ENCODE measurements at regions not wholly inside any gene's neighbourhood (a gene's known extent, or its start where the extent isn't known, plus 50 kb on each side); places are given as distances from the start of the nearest gene placed in this dataset.

- Histone ChIP-seq H3K4me1 (ENCODE audit: control insufficient read depth in 5 of 5, insufficient read depth in 5 of 5, low read length in 5 of 5) (peaks cover 0 to 4% (median 0%) of the 10 kb centered on the region in 5 donors), H3K27ac (ENCODE audit: low read depth, low read length) (no peak overlapping the region), H3K36me3 (ENCODE audit: control insufficient read depth in 5 of 5, insufficient read depth in 5 of 5, low read length in 5 of 5) (no peaks in the 10 kb centered on the region), H3K9ac (ENCODE audit: low read length in 5 of 5) (no peak overlapping the region), H3K4me3 (ENCODE audit: low read depth in 1 of 5, low read length in 5 of 5) (no peak overlapping the region), H3K9me3 (ENCODE audit: control insufficient read depth in 5 of 5, low read length in 5 of 5) (peaks cover 0 to 11% (median 6%) of the 10 kb centered on the region in 5 donors), H3K27me3 (ENCODE audit: control insufficient read depth in 5 of 5, insufficient read depth in 4 of 5, low read length in 5 of 5) (peaks cover 36 to 47% (median 44%) of the 10 kb centered on the region in 5 donors)
These were observed 77.5 kb upstream of the UNC5A start for GRCh38 chr5:176732736-176733405.

DNA sequence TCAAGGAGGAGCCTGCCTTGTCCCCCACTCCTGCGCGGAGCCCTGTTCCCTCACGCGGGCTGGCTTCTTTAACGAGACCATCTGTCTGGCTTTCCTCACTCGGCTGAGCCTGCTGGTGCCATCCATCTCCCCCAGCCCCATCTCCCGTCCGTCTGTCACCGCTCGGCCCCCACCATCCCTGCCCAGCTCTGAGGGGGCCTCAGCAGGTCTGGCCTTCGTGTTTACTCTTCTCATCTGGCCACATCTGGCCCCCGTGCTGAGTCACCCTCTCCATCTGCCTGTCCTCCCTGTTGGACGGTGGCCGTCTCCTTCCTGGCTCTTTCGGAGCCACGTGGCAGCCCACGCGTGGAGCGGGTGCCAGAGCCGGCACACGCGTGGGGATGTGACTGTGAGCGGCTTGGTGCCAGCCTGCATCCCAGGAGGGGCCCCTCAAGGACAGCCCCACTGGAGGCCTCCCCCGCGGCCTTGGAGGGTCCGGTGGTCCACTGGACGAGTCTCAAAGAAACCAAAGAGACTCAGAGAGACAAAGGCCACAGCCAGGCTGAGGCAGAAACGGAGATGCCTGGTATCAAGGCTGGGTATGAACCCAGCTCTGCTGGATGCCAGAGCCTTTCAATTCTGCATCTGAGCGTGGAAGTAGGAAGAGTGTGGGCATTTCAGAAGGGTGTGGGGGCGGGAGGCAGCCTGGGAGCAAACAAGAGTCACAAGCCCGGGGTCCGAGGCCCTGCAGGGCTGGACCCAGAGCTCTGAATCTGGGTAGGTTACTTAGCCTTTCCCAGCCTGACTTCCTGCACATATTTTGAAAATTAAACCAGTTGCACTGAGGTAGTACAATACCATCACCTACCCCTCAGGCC lies 76.7 kb upstream of the UNC5A start:
- H3K4me1 ChIP-seq (ENCODE audit: control insufficient read depth in 5 of 5, insufficient read depth in 5 of 5, low read length in 5 of 5), result peaks cover 0 to 4% (median 0%) of the 10 kb centered on the region in 5 donors
- no peaks in the 10 kb centered on the region for H3K36me3 ChIP-seq (ENCODE audit: control insufficient read depth in 5 of 5, insufficient read depth in 5 of 5, low read length in 5 of 5)
- H3K27ac ChIP-seq (ENCODE audit: low read depth, low read length), result no peak overlapping the region
- H3K27me3 ChIP-seq (ENCODE audit: control insufficient read depth in 5 of 5, insufficient read depth in 4 of 5, low read length in 5 of 5), result peaks cover 38 to 48% (median 45%) of the 10 kb centered on the region in 5 donors
- peaks cover 0 to 11% (median 6%) of the 10 kb centered on the region in 5 donors for H3K9me3 ChIP-seq (ENCODE audit: control insufficient read depth in 5 of 5, low read length in 5 of 5)
- no peak overlapping the region for H3K4me3 ChIP-seq (ENCODE audit: low read depth in 1 of 5, low read length in 5 of 5)
- no peak overlapping the region for H3K9ac ChIP-seq (ENCODE audit: low read length in 5 of 5)

DNA sequence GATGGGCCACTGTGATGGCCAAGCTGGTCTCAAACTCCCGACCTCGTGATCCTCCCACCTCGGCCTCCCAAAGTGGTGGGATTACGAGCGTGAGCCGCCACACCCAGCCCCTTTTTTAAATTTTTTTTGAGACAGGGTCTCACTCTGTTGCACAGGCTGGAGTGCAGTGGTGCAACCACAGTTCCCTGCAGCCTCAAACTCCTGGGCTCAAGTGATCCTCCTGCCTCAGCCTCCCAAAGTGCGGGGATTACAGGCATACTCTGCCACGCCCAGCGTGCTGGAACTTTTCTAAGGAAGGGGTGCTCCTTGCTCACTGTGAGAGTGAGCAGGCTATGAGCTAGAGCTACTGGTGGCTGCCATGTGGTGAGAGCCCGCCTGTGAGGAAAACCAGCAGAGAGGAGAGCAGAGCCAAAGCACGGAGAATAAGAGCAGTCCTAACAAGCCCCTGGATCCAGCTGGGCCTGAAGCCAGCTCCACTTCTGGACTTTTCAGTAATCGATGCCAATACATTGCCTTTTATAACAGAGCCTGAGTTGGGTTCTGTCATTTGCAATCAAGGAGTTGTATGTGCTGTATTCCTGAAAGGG lies 75.5 kb upstream of the UNC5A start:
- peaks cover 44 to 56% (median 49%) of the 10 kb centered on the region in 5 donors for H3K27me3 ChIP-seq (ENCODE audit: control insufficient read depth in 5 of 5, insufficient read depth in 4 of 5, low read length in 5 of 5)
- peaks cover 0 to 11% (median 6%) of the 10 kb centered on the region in 5 donors for H3K9me3 ChIP-seq (ENCODE audit: control insufficient read depth in 5 of 5, low read length in 5 of 5)

GRCh38 chr5:176735383-176736265 lies 74.7 kb upstream of the UNC5A start:
- H3K4me1 ChIP-seq (ENCODE audit: control insufficient read depth in 5 of 5, insufficient read depth in 5 of 5, low read length in 5 of 5), result peaks cover 0 to 4% (median 0%) of the 10 kb centered on the region in 5 donors
- no peak overlapping the region for H3K27ac ChIP-seq (ENCODE audit: low read depth, low read length)
- H3K27me3 ChIP-seq (ENCODE audit: control insufficient read depth in 5 of 5, insufficient read depth in 4 of 5, low read length in 5 of 5), result peaks cover 51 to 61% (median 55%) of the 10 kb centered on the region in 5 donors

More for the DNA sequence above, 75.5 kb upstream of the UNC5A start:
- no peak overlapping the region for H3K9ac ChIP-seq (ENCODE audit: low read length in 5 of 5)
- no peak overlapping the region for H3K27ac ChIP-seq (ENCODE audit: low read depth, low read length)
- H3K4me1 ChIP-seq (ENCODE audit: control insufficient read depth in 5 of 5, insufficient read depth in 5 of 5, low read length in 5 of 5), result peaks cover 0 to 4% (median 0%) of the 10 kb centered on the region in 5 donors
- H3K4me3 ChIP-seq (ENCODE audit: low read depth in 1 of 5, low read length in 5 of 5), result no peak overlapping the region
- no peaks in the 10 kb centered on the region for H3K36me3 ChIP-seq (ENCODE audit: control insufficient read depth in 5 of 5, insufficient read depth in 5 of 5, low read length in 5 of 5)

DNA sequence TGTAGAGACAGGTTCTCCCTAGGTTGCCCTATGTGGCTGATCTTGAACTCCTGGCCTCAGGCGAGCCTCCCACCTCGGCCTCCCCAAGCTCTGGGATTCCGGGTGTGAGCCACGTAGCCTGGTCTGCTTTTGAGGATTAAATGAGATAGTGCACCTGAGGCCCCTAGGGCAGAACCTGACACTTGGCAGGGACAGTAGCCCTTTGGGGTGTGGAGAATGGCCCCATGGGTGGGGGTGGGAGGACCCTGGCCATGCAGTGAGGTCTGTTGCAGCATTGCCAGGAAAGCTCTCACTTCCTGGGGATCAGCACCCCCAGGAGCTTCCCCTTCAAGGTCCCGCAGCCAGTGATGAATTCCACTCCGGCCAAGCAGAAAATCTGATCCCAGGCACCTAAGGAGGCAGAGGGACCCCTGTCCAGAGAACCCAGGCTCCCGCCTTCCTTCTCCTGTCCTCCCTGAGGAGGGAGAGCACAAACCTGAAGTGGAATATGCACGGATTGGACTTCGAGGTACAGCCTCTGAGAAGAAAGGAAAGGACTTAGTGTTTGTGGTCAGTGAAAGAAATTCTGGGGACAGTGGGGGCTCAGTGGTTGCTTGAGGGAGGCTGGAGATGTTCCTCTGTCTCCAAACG lies 73.9 kb upstream of the UNC5A start:
- H3K4me1 ChIP-seq (ENCODE audit: control insufficient read depth in 5 of 5, insufficient read depth in 5 of 5, low read length in 5 of 5), result peaks cover 0 to 4% (median 0%) of the 10 kb centered on the region in 5 donors
- no peaks in the 10 kb centered on the region for H3K36me3 ChIP-seq (ENCODE audit: control insufficient read depth in 5 of 5, insufficient read depth in 5 of 5, low read length in 5 of 5)
- peaks cover 58 to 67% (median 61%) of the 10 kb centered on the region in 5 donors for H3K27me3 ChIP-seq (ENCODE audit: control insufficient read depth in 5 of 5, insufficient read depth in 4 of 5, low read length in 5 of 5)
- no peak overlapping the region for H3K27ac ChIP-seq (ENCODE audit: low read depth, low read length)
- H3K9ac ChIP-seq (ENCODE audit: low read length in 5 of 5), result no peak overlapping the region
- H3K4me3 ChIP-seq (ENCODE audit: low read depth in 1 of 5, low read length in 5 of 5), result no peak overlapping the region
- H3K9me3 ChIP-seq (ENCODE audit: control insufficient read depth in 5 of 5, low read length in 5 of 5), result no peaks in the 10 kb centered on the region

More at GRCh38 chr5:176735383-176736265, 74.7 kb upstream of the UNC5A start:
- Histone ChIP-seq H3K9me3 (ENCODE audit: control insufficient read depth in 5 of 5, low read length in 5 of 5) (peaks cover 0 to 8% (median 3%) of the 10 kb centered on the region in 5 donors), H3K36me3 (ENCODE audit: control insufficient read depth in 5 of 5, insufficient read depth in 5 of 5, low read length in 5 of 5) (no peaks in the 10 kb centered on the region), H3K9ac (ENCODE audit: low read length in 5 of 5) (no peak overlapping the region), H3K4me3 (ENCODE audit: low read depth in 1 of 5, low read length in 5 of 5) (no peak overlapping the region)

- Histone ChIP-seq H3K9me3 (ENCODE audit: control insufficient read depth in 5 of 5, low read length in 5 of 5) (no peaks in the 10 kb centered on the region), H3K9ac (ENCODE audit: low read length in 5 of 5) (no peak overlapping the region), H3K27ac (ENCODE audit: low read depth, low read length) (no peak overlapping the region), H3K4me1 (ENCODE audit: control insufficient read depth in 5 of 5, insufficient read depth in 5 of 5, low read length in 5 of 5) (peaks cover 0 to 4% (median 0%) of the 10 kb centered on the region in 5 donors), H3K4me3 (ENCODE audit: low read depth in 1 of 5, low read length in 5 of 5) (no peak overlapping the region), H3K27me3 (ENCODE audit: control insufficient read depth in 5 of 5, insufficient read depth in 4 of 5, low read length in 5 of 5) (peaks cover 65 to 70% (median 68%) of the 10 kb centered on the region in 5 donors), H3K36me3 (ENCODE audit: control insufficient read depth in 5 of 5, insufficient read depth in 5 of 5, low read length in 5 of 5) (no peaks in the 10 kb centered on the region)
These were observed 73.2 kb upstream of the UNC5A start for GRCh38 chr5:176736931-176737745.

DNA sequence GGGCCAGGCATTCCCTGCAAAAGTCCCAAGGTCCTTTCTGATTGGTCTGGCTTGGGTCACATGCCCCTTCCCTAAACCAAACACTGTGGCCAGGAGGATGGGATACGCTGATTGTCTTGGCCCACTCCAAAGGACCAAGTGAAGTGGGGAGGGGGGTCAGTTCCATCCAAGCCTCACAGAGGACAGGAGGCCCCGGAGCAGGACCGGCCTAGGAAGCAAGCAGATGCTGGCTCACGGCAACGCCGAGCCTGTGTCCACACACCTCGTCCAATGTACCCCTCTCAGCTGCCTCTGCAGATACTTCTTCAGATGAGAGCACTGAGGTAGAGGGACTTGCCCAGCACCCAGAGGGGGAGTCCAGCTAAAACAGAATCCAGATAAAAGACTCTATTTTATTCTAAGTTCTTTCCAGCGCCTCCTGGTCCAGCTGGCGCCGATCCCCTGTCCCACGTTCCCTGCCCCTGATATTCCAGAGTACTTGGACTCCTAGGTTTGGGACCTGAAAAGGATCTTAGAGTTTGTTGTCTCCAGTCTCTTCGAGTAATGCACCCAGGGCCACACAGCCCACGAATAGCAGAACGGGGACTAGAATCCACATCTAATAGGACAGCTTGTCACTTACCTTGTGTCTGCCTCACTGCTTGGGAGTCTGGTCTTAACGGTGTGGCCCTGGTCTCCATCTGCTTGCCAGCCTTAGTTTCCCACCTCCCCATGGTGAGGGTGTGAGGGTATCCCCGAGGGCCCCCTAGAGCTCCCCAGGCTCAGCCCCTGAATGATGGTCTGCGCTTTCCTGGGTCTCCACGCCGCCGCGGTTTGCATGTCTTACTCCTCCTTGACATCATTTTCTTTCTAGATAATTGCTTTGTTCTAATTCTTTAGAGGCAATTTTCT lies 72.4 kb upstream of the UNC5A start:
- H3K4me1 ChIP-seq (ENCODE audit: control insufficient read depth in 5 of 5, insufficient read depth in 5 of 5, low read length in 5 of 5), result peaks cover 0 to 4% (median under 1%) of the 10 kb centered on the region in 5 donors
- no peaks in the 10 kb centered on the region for H3K9me3 ChIP-seq (ENCODE audit: control insufficient read depth in 5 of 5, low read length in 5 of 5)
- no peak overlapping the region for H3K4me3 ChIP-seq (ENCODE audit: low read depth in 1 of 5, low read length in 5 of 5)
- no peaks in the 10 kb centered on the region for H3K36me3 ChIP-seq (ENCODE audit: control insufficient read depth in 5 of 5, insufficient read depth in 5 of 5, low read length in 5 of 5)
- H3K27me3 ChIP-seq (ENCODE audit: control insufficient read depth in 5 of 5, insufficient read depth in 4 of 5, low read length in 5 of 5), result peaks cover 65 to 71% (median 67%) of the 10 kb centered on the region in 5 donors
- H3K27ac ChIP-seq (ENCODE audit: low read depth, low read length), result no peak overlapping the region
- H3K9ac ChIP-seq (ENCODE audit: low read length in 5 of 5), result no peak overlapping the region

GRCh38 chr5:176738637-176739250 lies 71.6 kb upstream of the UNC5A start:
- H3K27me3 ChIP-seq (ENCODE audit: control insufficient read depth in 5 of 5, insufficient read depth in 4 of 5, low read length in 5 of 5), result peaks cover 63 to 74% (median 65%) of the 10 kb centered on the region in 5 donors
- no peak overlapping the region for H3K9ac ChIP-seq (ENCODE audit: low read length in 5 of 5)
- H3K27ac ChIP-seq (ENCODE audit: low read depth, low read length), result no peak overlapping the region
- H3K4me1 ChIP-seq (ENCODE audit: control insufficient read depth in 5 of 5, insufficient read depth in 5 of 5, low read length in 5 of 5), result peaks cover 0 to 8% (median 7%) of the 10 kb centered on the region in 5 donors
- H3K9me3 ChIP-seq (ENCODE audit: control insufficient read depth in 5 of 5, low read length in 5 of 5), result no peaks in the 10 kb centered on the region
- no peaks in the 10 kb centered on the region for H3K36me3 ChIP-seq (ENCODE audit: control insufficient read depth in 5 of 5, insufficient read depth in 5 of 5, low read length in 5 of 5)
- H3K4me3 ChIP-seq (ENCODE audit: low read depth in 1 of 5, low read length in 5 of 5), result no peak overlapping the region

Measured in subcutaneous abdominal adipose tissue (tissue), 5 donors.